LNCAP (cell line): ENCODE measurements at regions not wholly inside any gene's neighbourhood (a gene's known extent, or its start where the extent isn't known, plus 50 kb on each side); places are given as distances from the start of the nearest gene placed in this dataset.

Experiments
- CTCF ChIP-seq: fragments of 450-650 bp; IDR thresholded peaks from 2 replicates; pipeline ENCODE4 v1.5.1; 2017; ENCODE audit warnings: mild to moderate bottlenecking

GRCh38 chr17:70606086-70606485 is 436.8 kb downstream of the KCNJ2 start:
- TF ChIP-seq CTCF: no peak

DNA sequence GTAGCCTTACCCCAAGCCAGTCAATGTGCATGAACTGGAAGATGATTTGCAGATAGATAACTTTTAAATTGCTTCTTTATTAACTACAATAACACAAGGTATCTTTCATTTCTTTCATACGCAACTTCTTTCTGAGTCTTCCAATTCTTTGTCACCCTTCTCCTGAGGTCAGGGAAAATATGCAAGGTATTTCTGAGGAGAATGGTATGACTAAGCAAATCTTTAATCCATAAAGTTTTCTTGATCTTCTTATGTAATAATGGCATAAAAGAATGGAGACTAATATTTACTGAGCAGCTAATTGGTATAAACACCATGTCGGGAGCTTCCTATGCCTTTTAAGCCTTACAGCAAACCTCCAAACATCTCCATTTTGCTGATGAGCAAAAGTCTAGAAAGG is 438.9 kb downstream of the KCNJ2 start:
- no peak for TF ChIP-seq CTCF

DNA sequence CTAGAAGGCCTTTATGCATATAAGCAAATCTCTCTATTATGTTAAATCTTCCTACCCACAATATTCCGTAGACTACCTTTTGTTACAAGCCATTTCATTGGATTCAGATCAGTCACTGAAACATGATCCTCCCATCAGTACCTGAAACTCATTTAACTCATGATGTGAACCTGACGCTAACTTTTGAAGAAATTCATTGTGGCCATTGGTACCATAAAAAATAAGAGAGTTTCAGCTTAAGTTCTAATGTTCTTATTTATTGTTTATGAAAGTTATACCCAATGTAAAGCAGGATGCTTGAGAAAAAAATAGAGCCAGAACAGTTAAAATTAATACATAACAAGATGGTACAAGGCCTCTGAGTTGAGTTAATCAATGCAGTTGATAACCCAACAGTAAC is 439.6 kb downstream of the KCNJ2 start:
- TF ChIP-seq CTCF: no peak

GRCh38 chr17:70609566-70609965 is 440.2 kb downstream of the KCNJ2 start:
- TF ChIP-seq CTCF: no peak

GRCh38 chr17:70610161-70610560 is 440.8 kb downstream of the KCNJ2 start:
- no peak for TF ChIP-seq CTCF

GRCh38 chr17:70613681-70614080 is 444.3 kb downstream of the KCNJ2 start:
- no peak for TF ChIP-seq CTCF

GRCh38 chr17:70615831-70616230 is 446.5 kb downstream of the KCNJ2 start:
- no peak for TF ChIP-seq CTCF

- TF ChIP-seq CTCF: no peak
Observed at GRCh38 chr17:70618641-70619040, 449.3 kb downstream of the KCNJ2 start.
